ENCODE measurements at regions not wholly inside any gene's neighbourhood (a gene's known extent, or its start where the extent isn't known, plus 50 kb on each side); places are given as distances from the start of the nearest gene placed in this dataset.
"Not testable (repeated sequence)": the region's sequence is repeated elsewhere in the genome, so short reads cannot be mapped to it uniquely, and the experiment has no call there.

DNA sequence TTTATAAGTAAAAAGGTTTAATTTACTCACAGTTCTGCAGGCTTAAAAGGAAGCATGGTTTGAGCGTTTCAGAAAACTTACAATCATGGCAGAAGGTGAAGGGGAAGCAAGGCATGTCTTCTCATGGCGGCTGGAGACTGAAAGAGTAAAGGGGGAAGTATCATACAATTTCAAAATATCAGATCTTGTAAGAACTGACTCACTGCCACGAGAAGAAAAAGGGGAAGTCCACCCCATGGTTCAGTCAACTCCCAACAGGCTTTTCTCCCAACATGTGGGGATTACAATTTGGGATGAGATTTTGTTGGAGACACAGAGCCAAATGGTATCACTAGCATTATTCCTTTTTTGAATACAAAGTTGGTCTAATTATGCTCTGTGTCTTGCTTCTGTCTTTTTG lies 627.9 kb upstream of the ST8SIA4 start:
- no peak overlapping the region for H2AFZ ChIP-seq (ENCODE audit: low read length)
- no peaks in the 10 kb centered on the region for H3K36me3 ChIP-seq (replicated peaks in 1 of 2; ENCODE audit: control insufficient read depth in 1 of 2, insufficient read depth in 2 of 2, low read length in 2 of 2)
- no peak for TF ChIP-seq RNF219 (CRISPR knock-in tag; IDR thresholded peaks at IDR 0.05)
- no peak for TF ChIP-seq GRHL1 (CRISPR knock-in tag; conservative IDR thresholded peaks at IDR 0.05)
- TF ChIP-seq, protein P1, sequence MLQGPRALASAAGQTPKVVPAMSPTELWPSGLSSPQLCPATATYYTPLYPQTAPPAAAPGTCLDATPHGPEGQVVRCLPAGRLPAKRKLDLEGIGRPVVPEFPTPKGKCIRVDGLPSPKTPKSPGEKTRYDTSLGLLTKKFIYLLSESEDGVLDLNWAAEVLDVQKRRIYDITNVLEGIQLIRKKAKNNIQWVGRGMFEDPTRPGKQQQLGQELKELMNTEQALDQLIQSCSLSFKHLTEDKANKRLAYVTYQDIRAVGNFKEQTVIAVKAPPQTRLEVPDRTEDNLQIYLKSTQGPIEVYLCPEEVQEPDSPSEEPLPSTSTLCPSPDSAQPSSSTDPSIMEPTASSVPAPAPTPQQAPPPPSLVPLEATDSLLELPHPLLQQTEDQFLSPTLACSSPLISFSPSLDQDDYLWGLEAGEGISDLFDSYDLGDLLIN (CRISPR knock-in tag; IDR thresholded peaks at IDR 0.05; ENCODE audit: borderline replicate concordance), result no peak
- TF ChIP-seq HOXA3 (CRISPR knock-in tag; IDR thresholded peaks at IDR 0.05), result no peak
- TF ChIP-seq LBX2 (CRISPR knock-in tag; IDR thresholded peaks at IDR 0.05; ENCODE audit: borderline replicate concordance), result no peak
- TF ChIP-seq CHCHD3 (CRISPR knock-in tag; IDR thresholded peaks at IDR 0.05), result no peak
- TF ChIP-seq TBP (CRISPR knock-in tag; IDR thresholded peaks at IDR 0.05), result no peak
- no peak for TF ChIP-seq ADNP (CRISPR knock-in tag; IDR thresholded peaks at IDR 0.05)
- no peak for TF ChIP-seq MIXL1 (CRISPR knock-in tag; IDR thresholded peaks at IDR 0.05)
- no peak for TF ChIP-seq MAF1 (CRISPR knock-in tag; IDR thresholded peaks at IDR 0.05; ENCODE audit: borderline replicate concordance)
- no peak for TF ChIP-seq HOXA7 (CRISPR knock-in tag; IDR thresholded peaks at IDR 0.05)
- no peaks in the 10 kb centered on the region for H4K20me1 ChIP-seq (ENCODE audit: insufficient read depth, low read length)
- no peaks in the 10 kb centered on the region for H3K27me3 ChIP-seq (ENCODE audit: control insufficient read depth in 1 of 2, insufficient read depth in 2 of 2, low read length in 2 of 2)
- DNase-seq (ENCODE audit: low spot score) (no peak), ATAC-seq (no peak), FAIRE-seq (no peak)
- ChIA-PET POLR2A (no interaction called here), CTCF (ENCODE audit: low intra/inter-chr PET ratio, low total read pairs) (no interaction called here)
- H3K4me1 ChIP-seq (ENCODE audit: insufficient read depth, low read length), result no peaks in the 10 kb centered on the region
- in situ Hi-C loops (cut with HindIII; ENCODE audit: extremely low pct_ligation_motif_present, low pct_unique_long_range_greater_than_20kb) (no loop called here), intact Hi-C loops (cut with micrococcal nuclease; ENCODE audit: unreplicated experiment) (no loop called here)
- no peak overlapping the region for H3K27ac ChIP-seq (ENCODE audit: extremely low read length, insufficient read depth, low read length)
- BruUV-seq (replicated peaks), result no TSS peak
- 2% methylated on average over 3 of the region's 3 CpGs for WGBS (ENCODE audit: low lambda C conversion rate)
- H3K4me2 ChIP-seq (ENCODE audit: low read depth, low read length), result no peak overlapping the region
- no peaks in the 10 kb centered on the region for H3K79me2 ChIP-seq (ENCODE audit: insufficient read depth, low read length)
- peaks cover 7% of the 10 kb centered on the region; the same call in 1 of the 2 replicates for H3K9me3 ChIP-seq (ENCODE audit: low read length)
- H3K4me3 ChIP-seq (replicated peaks in 1 of 3; ENCODE audit: insufficient read depth in 1 of 3, low read depth in 2 of 3, low read length in 3 of 3), result no peak overlapping the region
- H3K9ac ChIP-seq (ENCODE audit: insufficient read depth, low read depth, low read length), result no peak overlapping the region

DNA sequence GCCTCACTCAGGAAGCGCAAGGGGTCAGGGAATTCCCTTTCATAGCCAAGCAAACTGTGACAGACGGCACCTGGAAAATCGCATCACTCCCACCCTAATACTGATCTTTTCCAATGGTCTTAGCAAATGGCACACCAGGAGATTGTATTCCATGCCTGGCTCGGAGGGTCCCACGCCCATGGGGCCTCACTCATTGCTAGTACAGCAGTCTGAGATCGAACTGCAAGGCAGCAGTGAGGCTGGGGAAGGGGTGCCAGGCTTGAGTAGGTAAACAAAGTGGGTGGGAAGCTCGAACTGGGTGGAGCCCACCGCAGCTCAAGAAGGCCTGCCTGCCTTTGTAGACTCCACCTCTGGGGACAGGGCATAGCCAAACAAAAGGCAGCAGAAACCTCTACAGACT lies 626.0 kb upstream of the ST8SIA4 start:
- H4K20me1 ChIP-seq (ENCODE audit: insufficient read depth, low read length); H3K27ac ChIP-seq (ENCODE audit: extremely low read length, insufficient read depth, low read length); intact Hi-C loops (cut with micrococcal nuclease; ENCODE audit: unreplicated experiment); H3K9ac ChIP-seq (ENCODE audit: insufficient read depth, low read depth, low read length); H3K4me2 ChIP-seq (ENCODE audit: low read depth, low read length); BruUV-seq (replicated peaks); POLR2A ChIA-PET; H3K4me1 ChIP-seq (ENCODE audit: insufficient read depth, low read length); H3K36me3 ChIP-seq (replicated peaks in 1 of 2; ENCODE audit: control insufficient read depth in 1 of 2, insufficient read depth in 2 of 2, low read length in 2 of 2); H3K4me3 ChIP-seq (replicated peaks in 1 of 3; ENCODE audit: insufficient read depth in 1 of 3, low read depth in 2 of 3, low read length in 3 of 3); FAIRE-seq; ATAC-seq; H2AFZ ChIP-seq (ENCODE audit: low read length); DNase-seq (ENCODE audit: low spot score); H3K79me2 ChIP-seq (ENCODE audit: insufficient read depth, low read length); in situ Hi-C loops (cut with HindIII; ENCODE audit: extremely low pct_ligation_motif_present, low pct_unique_long_range_greater_than_20kb); H3K9me3 ChIP-seq (ENCODE audit: low read length); CTCF ChIA-PET (ENCODE audit: low intra/inter-chr PET ratio, low total read pairs); H3K27me3 ChIP-seq (ENCODE audit: control insufficient read depth in 1 of 2, insufficient read depth in 2 of 2, low read length in 2 of 2): not testable (repeated sequence)
- WGBS (ENCODE audit: low lambda C conversion rate), result 27% methylated on average over 7 of the region's 8 CpGs
